ENCODE measurements at regions not wholly inside any gene's neighbourhood (a gene's known extent, or its start where the extent isn't known, plus 50 kb on each side); places are given as distances from the start of the nearest gene placed in this dataset.

DNA sequence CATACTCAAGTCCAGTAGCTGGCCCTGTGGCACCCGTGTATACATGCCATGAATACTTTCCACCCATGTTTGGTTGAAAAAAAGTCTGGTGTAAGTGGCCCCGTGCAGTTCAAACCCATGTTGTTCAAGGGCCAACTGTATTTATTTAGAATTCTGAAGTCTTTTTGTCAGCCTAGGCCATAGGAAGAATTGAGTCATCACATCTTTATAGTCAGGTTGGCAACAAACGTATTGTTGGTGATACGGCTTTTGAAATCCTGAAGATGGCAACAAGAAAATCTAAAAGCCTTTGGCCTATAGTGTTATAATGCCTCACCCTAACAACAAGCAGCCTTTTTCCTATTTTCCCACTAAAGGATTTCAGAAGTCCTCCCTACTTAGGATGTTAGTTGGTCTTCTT, 363.6 kb downstream of the PLPP3 start:
- Histone ChIP-seq H3K4me1 (ENCODE audit: control insufficient read depth, insufficient read depth, low read length) (no peaks in the 10 kb centered on the region), H3K9ac (ENCODE audit: low read length) (no peak overlapping the region), H3K27ac (ENCODE audit: low read depth, low read length) (no peak overlapping the region), H3K27me3 (ENCODE audit: control insufficient read depth, insufficient read depth, low read length) (no peaks in the 10 kb centered on the region), H3K4me3 (ENCODE audit: low read length) (no peak overlapping the region), H3K36me3 (ENCODE audit: control insufficient read depth, insufficient read depth, low read length) (no peaks in the 10 kb centered on the region)

DNA sequence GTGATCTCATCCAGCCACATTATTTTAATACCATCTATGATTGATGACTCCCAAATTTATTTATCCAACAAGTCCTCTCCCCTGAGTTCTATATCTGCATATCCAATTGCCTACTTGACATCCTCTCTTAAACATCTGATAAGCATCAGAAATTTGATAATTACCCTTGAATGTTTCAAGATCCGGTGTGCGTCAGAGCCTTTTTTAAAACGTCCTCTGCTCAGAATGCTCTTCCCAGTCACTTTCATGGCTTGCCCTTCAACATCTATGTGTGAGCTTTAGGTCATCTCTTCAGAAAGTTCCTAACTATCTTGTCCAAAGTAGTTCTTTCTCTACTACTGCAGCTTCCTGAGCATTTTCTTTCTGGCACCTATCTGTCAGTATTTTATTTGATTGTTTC, 364.3 kb downstream of the PLPP3 start:
- Histone ChIP-seq H3K9ac (ENCODE audit: low read length) (no peak overlapping the region), H3K27ac (ENCODE audit: low read depth, low read length) (no peak overlapping the region), H3K36me3 (ENCODE audit: control insufficient read depth, insufficient read depth, low read length) (no peaks in the 10 kb centered on the region), H3K27me3 (ENCODE audit: control insufficient read depth, insufficient read depth, low read length) (no peaks in the 10 kb centered on the region), H3K4me1 (ENCODE audit: control insufficient read depth, insufficient read depth, low read length) (no peaks in the 10 kb centered on the region), H3K4me3 (ENCODE audit: low read length) (no peak overlapping the region)

DNA sequence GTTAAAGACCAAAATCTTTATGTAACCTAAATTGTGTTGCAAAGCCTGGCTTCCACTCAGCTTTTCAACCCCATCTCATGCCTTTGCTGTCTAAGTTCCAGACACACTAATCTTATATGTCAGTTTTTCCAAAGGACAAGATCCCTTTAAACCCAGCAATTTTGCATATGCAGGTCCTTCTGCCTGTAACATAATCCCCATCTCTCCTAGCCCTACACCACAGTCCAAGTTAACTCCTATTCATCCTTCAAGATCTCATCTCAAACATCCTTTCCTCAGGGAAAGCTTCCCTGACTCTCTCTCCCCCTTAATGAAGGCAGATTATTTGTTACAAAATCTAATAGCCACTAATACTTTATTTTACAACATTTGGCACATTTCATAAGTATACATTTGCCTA, 366.3 kb downstream of the PLPP3 start:
- Histone ChIP-seq H3K27ac (ENCODE audit: low read depth, low read length) (no peak overlapping the region), H3K4me3 (ENCODE audit: low read length) (no peak overlapping the region), H3K27me3 (ENCODE audit: control insufficient read depth, insufficient read depth, low read length) (no peaks in the 10 kb centered on the region), H3K4me1 (ENCODE audit: control insufficient read depth, insufficient read depth, low read length) (no peaks in the 10 kb centered on the region), H3K36me3 (ENCODE audit: control insufficient read depth, insufficient read depth, low read length) (no peaks in the 10 kb centered on the region), H3K9ac (ENCODE audit: low read length) (no peak overlapping the region)

DNA sequence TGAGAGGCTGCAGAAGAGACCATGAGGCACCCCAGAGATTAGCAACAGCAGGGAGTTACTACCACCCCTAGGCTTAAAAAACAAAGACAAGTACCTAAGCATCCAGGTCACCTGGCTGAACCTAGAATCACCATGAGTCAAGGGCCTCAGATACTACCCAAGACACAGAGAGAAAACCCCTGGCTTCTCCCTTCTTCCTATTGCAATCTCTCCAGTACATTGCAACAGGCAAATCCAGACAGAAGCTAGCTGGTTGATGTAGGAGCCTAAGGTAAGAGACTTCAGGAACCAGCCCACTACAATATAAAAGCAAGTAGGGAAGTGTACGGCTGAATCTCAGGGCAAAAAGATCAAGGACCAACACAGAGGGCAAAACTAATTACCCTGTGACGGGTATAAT, 367.2 kb downstream of the PLPP3 start:
- Histone ChIP-seq H3K9ac (ENCODE audit: low read length) (no peak overlapping the region), H3K4me1 (ENCODE audit: control insufficient read depth, insufficient read depth, low read length) (no peaks in the 10 kb centered on the region), H3K27me3 (ENCODE audit: control insufficient read depth, insufficient read depth, low read length) (no peaks in the 10 kb centered on the region), H3K27ac (ENCODE audit: low read depth, low read length) (no peak overlapping the region), H3K4me3 (ENCODE audit: low read length) (no peak overlapping the region), H3K36me3 (ENCODE audit: control insufficient read depth, insufficient read depth, low read length) (no peaks in the 10 kb centered on the region)

DNA sequence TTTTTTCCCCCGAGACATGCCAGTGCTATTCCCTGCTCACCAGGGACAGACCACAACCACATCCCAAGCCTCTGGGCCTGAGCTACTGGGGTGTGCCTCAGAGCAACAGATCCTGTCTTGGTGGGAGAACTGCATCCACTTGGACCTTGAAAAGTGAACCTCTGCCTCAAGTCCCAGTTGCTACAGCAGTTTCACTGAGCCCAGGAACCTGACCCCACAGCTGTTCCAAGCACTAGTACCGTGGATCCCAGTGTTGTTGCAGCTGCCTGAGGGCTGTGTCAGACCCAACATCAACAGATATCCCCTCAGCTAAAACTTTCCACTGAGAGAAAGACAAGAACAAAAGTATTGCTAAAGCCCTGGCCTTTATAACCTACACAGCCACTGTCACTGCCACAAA, 373.0 kb downstream of the PLPP3 start:
- Histone ChIP-seq H3K4me3 (ENCODE audit: low read length) (no peak overlapping the region), H3K36me3 (ENCODE audit: control insufficient read depth, insufficient read depth, low read length) (no peaks in the 10 kb centered on the region), H3K27ac (ENCODE audit: low read depth, low read length) (no peak overlapping the region), H3K27me3 (ENCODE audit: control insufficient read depth, insufficient read depth, low read length) (no peaks in the 10 kb centered on the region), H3K9ac (ENCODE audit: low read length) (no peak overlapping the region), H3K4me1 (ENCODE audit: control insufficient read depth, insufficient read depth, low read length) (no peaks in the 10 kb centered on the region)

DNA sequence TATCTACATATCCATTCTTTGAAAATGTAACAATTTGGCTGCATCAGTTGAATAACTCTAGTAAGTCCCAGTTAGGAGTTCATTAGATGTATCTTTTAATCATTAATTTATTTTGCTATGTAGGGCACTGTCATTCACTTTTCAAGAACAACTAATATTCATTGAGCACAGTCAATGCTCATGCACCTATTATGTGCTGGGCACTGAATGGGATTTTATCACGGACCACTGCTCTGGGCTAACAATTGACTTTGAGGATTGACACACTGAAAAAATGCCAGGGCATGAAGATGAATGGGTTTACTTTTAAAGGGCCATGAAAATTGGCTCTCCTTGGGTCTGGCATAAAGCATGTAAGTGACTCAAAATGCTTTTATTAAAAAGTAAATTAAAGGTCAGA, 375.2 kb downstream of the PLPP3 start:
- Histone ChIP-seq H3K27ac (ENCODE audit: low read depth, low read length) (no peak overlapping the region), H3K9ac (ENCODE audit: low read length) (no peak overlapping the region), H3K27me3 (ENCODE audit: control insufficient read depth, insufficient read depth, low read length) (no peaks in the 10 kb centered on the region), H3K36me3 (ENCODE audit: control insufficient read depth, insufficient read depth, low read length) (no peaks in the 10 kb centered on the region), H3K4me1 (ENCODE audit: control insufficient read depth, insufficient read depth, low read length) (no peaks in the 10 kb centered on the region), H3K4me3 (ENCODE audit: low read length) (no peak overlapping the region)

DNA sequence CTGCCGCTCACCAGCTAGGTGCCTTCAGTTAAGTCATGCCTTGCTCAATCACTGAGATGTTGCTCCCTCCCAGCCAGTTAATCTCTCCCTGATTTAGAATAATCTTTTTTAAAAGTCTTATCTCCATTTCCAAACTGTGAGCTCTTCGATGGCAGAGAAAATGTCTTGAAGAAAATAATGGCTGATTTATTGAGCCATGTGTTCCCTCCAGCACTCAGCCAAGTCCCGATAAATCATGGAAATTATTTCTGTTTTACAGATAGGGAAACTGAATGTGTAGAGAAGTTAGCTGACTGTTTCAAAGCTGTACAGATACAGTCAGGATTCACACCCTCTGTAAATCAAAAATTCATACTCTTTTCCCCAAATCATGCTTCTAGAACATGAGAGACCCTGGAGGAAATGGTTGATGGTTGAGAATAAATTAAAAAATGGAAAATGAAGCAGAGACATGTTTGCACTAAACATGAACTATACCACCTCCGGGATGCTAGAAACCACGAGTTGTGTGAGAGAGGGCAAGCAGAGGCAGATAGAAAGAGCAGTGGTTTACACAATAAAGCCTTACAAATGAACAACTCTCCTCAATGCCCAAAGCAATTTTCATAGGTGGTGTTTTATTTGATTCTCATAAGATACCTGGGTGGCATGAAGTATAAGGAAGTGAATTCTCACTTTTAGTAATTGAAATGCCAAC, 376.4 kb downstream of the PLPP3 start:
- H3K4me3 ChIP-seq (ENCODE audit: low read length), result no peak overlapping the region
- no peak overlapping the region for H3K27ac ChIP-seq (ENCODE audit: low read depth, low read length)
- no peak overlapping the region for H3K9ac ChIP-seq (ENCODE audit: low read length)
- H3K36me3 ChIP-seq (ENCODE audit: control insufficient read depth, insufficient read depth, low read length), result no peaks in the 10 kb centered on the region
- no peaks in the 10 kb centered on the region for H3K4me1 ChIP-seq (ENCODE audit: control insufficient read depth, insufficient read depth, low read length)
- H3K27me3 ChIP-seq (ENCODE audit: control insufficient read depth, insufficient read depth, low read length), result no peaks in the 10 kb centered on the region

DNA sequence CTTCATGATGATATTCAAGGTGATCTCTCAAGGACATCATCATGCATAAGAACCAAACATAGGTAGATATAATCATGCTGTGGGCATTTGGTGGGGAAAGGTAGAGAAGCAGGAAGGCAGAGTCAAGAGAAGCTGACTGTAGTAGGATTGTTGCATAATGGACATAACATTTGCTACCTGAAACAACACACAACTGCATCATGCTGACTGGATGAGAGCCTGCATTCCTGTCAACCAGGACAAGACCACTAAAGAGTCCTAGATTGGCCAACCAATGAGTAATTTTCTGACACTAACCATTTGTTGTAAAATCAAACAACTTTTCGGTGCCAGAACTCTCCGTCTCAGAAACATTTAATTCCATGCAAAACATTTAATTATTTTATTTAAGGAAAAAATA, 377.2 kb downstream of the PLPP3 start:
- H3K9ac ChIP-seq (ENCODE audit: low read length), result no peak overlapping the region
- H3K27me3 ChIP-seq (ENCODE audit: control insufficient read depth, insufficient read depth, low read length), result no peaks in the 10 kb centered on the region
- no peaks in the 10 kb centered on the region for H3K4me1 ChIP-seq (ENCODE audit: control insufficient read depth, insufficient read depth, low read length)
- H3K4me3 ChIP-seq (ENCODE audit: low read length), result no peak overlapping the region
- H3K36me3 ChIP-seq (ENCODE audit: control insufficient read depth, insufficient read depth, low read length), result no peaks in the 10 kb centered on the region
- H3K27ac ChIP-seq (ENCODE audit: low read depth, low read length), result no peak overlapping the region

DNA sequence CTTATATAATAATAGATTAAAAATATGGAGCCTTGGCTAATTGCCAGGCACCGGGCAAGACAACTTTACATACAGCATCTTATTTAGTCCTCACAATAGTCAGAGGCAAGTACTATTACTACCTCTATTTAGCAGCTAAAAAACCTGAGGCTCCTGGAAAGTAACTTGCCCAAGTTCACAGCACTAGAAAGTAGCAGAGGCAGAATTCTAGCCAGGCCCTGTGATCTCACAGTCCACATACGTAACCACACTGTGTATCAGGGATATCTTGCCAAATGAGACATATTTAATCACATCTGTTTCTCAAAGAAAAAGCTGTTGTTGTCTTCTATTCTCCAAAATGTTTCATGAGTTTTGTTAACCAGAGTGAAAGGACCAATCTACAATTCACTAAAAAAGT, 378.5 kb downstream of the PLPP3 start:
- Histone ChIP-seq H3K9ac (ENCODE audit: low read length) (no peak overlapping the region), H3K4me1 (ENCODE audit: control insufficient read depth, insufficient read depth, low read length) (no peaks in the 10 kb centered on the region)

DNA sequence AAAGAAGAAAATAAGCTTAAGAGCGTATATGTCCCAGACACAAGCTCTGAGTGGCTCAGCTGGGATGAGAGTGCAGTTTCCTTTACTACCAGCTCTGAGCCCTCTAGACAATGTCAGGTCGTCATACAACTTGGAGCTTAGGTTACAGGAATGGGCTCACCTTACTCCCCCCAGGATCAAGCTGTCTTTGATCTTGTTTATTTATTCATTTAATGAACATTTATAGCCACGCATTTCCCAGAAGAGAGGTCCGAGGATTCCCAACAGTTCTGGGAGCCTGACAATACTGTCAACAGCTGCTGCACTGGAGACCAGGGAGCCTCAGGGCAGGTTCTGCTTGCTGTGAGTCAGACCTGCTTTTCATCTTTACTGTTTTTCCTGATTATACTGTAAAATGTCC, 378.9 kb downstream of the PLPP3 start:
- Histone ChIP-seq H3K9ac (ENCODE audit: low read length) (no peak overlapping the region), H3K27me3 (ENCODE audit: control insufficient read depth, insufficient read depth, low read length) (no peaks in the 10 kb centered on the region), H3K4me3 (ENCODE audit: low read length) (no peak overlapping the region), H3K27ac (ENCODE audit: low read depth, low read length) (no peak overlapping the region), H3K4me1 (ENCODE audit: control insufficient read depth, insufficient read depth, low read length) (no peaks in the 10 kb centered on the region), H3K36me3 (ENCODE audit: control insufficient read depth, insufficient read depth, low read length) (no peaks in the 10 kb centered on the region)

More for the DNA sequence above, 378.5 kb downstream of the PLPP3 start:
- Histone ChIP-seq H3K27ac (ENCODE audit: low read depth, low read length) (no peak overlapping the region), H3K4me3 (ENCODE audit: low read length) (no peak overlapping the region), H3K27me3 (ENCODE audit: control insufficient read depth, insufficient read depth, low read length) (no peaks in the 10 kb centered on the region), H3K36me3 (ENCODE audit: control insufficient read depth, insufficient read depth, low read length) (no peaks in the 10 kb centered on the region)

DNA sequence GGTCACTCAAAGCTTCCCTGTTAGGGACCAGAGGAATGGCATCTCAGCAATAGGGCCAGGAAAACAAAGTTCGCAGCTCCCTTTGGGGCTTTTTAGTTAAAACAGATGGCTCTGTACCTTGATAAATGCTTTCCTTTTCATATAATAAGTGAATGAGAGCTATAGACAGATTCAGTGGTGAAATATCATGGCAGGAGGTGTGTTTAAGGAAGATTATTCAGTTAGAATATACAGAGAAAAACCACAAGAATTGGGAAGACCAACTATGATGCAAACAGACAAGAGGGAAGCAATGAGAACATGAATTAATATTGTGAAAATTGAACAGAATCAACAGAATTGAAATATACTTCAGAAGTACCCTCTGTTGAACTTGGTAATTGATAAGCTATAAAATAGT, 379.4 kb downstream of the PLPP3 start:
- Histone ChIP-seq H3K27me3 (ENCODE audit: control insufficient read depth, insufficient read depth, low read length) (no peaks in the 10 kb centered on the region), H3K4me3 (ENCODE audit: low read length) (no peak overlapping the region), H3K4me1 (ENCODE audit: control insufficient read depth, insufficient read depth, low read length) (no peaks in the 10 kb centered on the region), H3K9ac (ENCODE audit: low read length) (no peak overlapping the region), H3K36me3 (ENCODE audit: control insufficient read depth, insufficient read depth, low read length) (no peaks in the 10 kb centered on the region), H3K27ac (ENCODE audit: low read depth, low read length) (no peak overlapping the region)

DNA sequence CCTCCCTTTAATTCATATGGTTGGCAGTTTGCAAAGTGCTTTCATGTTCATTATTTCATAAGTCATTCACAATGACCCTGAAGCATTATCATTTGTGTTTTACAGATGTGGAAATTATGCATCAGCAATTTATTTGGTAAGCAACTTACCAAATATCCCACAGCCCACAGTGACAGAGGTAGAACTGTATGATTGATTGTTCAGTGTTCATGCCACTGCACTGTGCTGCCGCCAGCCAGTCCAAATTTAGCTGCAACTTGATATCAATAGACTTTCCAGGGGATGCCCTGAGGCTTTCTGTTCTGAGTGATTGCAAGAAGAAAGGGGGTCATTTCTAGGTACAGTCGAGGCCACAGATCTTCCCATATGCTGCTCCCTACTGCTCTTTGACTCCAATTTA, 380.3 kb downstream of the PLPP3 start:
- Histone ChIP-seq H3K27me3 (ENCODE audit: control insufficient read depth, insufficient read depth, low read length) (no peaks in the 10 kb centered on the region), H3K4me1 (ENCODE audit: control insufficient read depth, insufficient read depth, low read length) (no peaks in the 10 kb centered on the region), H3K27ac (ENCODE audit: low read depth, low read length) (no peak overlapping the region), H3K4me3 (ENCODE audit: low read length) (no peak overlapping the region), H3K36me3 (ENCODE audit: control insufficient read depth, insufficient read depth, low read length) (no peaks in the 10 kb centered on the region), H3K9ac (ENCODE audit: low read length) (no peak overlapping the region)

DNA sequence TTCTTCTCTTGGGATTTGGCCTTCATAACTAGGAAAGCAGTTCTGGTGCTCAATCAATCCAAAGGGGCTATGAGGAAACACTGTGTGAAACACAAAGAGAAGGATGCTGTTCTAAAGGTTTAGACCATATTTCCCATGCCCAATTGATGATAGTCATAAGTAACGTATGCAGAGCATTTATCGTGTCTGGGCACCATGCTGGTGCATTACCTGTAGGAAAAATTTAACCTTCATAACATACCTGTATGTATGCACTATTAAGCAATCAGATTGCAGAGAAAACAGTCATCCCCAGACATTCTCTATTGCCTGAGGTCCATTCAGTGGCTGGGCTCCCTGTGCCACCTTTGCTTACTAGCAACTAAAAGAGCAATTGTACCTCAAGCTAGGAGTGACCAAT, 381.4 kb downstream of the PLPP3 start:
- Histone ChIP-seq H3K4me3 (ENCODE audit: low read length) (no peak overlapping the region), H3K27me3 (ENCODE audit: control insufficient read depth, insufficient read depth, low read length) (no peaks in the 10 kb centered on the region), H3K36me3 (ENCODE audit: control insufficient read depth, insufficient read depth, low read length) (no peaks in the 10 kb centered on the region), H3K9ac (ENCODE audit: low read length) (no peak overlapping the region), H3K27ac (ENCODE audit: low read depth, low read length) (no peak overlapping the region), H3K4me1 (ENCODE audit: control insufficient read depth, insufficient read depth, low read length) (no peaks in the 10 kb centered on the region)

Data from rectal smooth muscle tissue (tissue), 1 donor.